ENCODE measurements at regions not wholly inside any gene's neighbourhood (a gene's known extent, or its start where the extent isn't known, plus 50 kb on each side); places are given as distances from the start of the nearest gene placed in this dataset.
"Not testable (repeated sequence)": the region's sequence is repeated elsewhere in the genome, so short reads cannot be mapped to it uniquely, and the experiment has no call there.

GRCh38 chr1:217135569-217135915, 412.3 kb upstream of the ESRRG start:
- H3K36me3 ChIP-seq, result no peaks in the 10 kb centered on the region
- no peak for DNase-seq
- intact Hi-C loops (cut with DNase I; ENCODE audit: low total_unique reads) (no loop called here), in situ Hi-C loops (cut with MboI; ENCODE audit: low pct_ligation_motif_present in 1 of 4, low pct_unique_long_range_greater_than_20kb in 1 of 4, low sequenced_read_pairs in 3 of 4) (no loop called here)
- 7% methylated on average over 32 of the region's 32 CpGs; no CpG with 5 or more reads in 1 of the 2 donors for WGBS, 2 donors (ENCODE audit: low coverage in 1 of 2)
- H3K27me3 ChIP-seq, result peaks cover 97% of the 10 kb centered on the region
- TF ChIP-seq EP300 (IDR thresholded peaks at IDR 0.05; ENCODE audit: low read depth) (no peak), POLR2A (IDR thresholded peaks at IDR 0.05) (no peak), CTCF (IDR thresholded peaks at IDR 0.05) (no peak), POLR2AphosphoS5 (IDR thresholded peaks at IDR 0.05) (no peak)
- H3K27ac ChIP-seq, result no peak overlapping the region
- H3K9me3 ChIP-seq, result no peaks in the 10 kb centered on the region
- peaks cover 0 to 43% (median 26%) of the 10 kb centered on the region in 4 donors for H3K4me1 ChIP-seq
- H3K4me3 ChIP-seq, result peak overlapping the region in 3 of 4 donors; percentile 28 to 62 (median 32)

GRCh38 chr1:217134857-217135568, 411.8 kb upstream of the ESRRG start:
- no peaks in the 10 kb centered on the region for H3K9me3 ChIP-seq
- in situ Hi-C loops (cut with MboI; ENCODE audit: low pct_ligation_motif_present in 1 of 4, low pct_unique_long_range_greater_than_20kb in 1 of 4, low sequenced_read_pairs in 3 of 4), result no loop called here
- no peaks in the 10 kb centered on the region for H3K36me3 ChIP-seq
- peaks cover 0 to 43% (median 26%) of the 10 kb centered on the region in 4 donors for H3K4me1 ChIP-seq
- TF ChIP-seq EP300 (IDR thresholded peaks at IDR 0.05; ENCODE audit: low read depth) (no peak), POLR2AphosphoS5 (IDR thresholded peaks at IDR 0.05) (no peak), CTCF (IDR thresholded peaks at IDR 0.05) (no peak), POLR2A (IDR thresholded peaks at IDR 0.05) (no peak)
- intact Hi-C loops (cut with DNase I; ENCODE audit: low total_unique reads), result no loop called here
- peak overlapping the region in 3 of 4 donors; percentile 28 to 62 (median 32) for H3K4me3 ChIP-seq
- no peak overlapping the region for H3K27ac ChIP-seq
- WGBS, 2 donors (ENCODE audit: low coverage in 1 of 2), result 0 to 6% methylated on average over 7 to 49 of the region's 49 CpGs
- H3K27me3 ChIP-seq, result peaks cover 95% of the 10 kb centered on the region
- no peak for DNase-seq

GRCh38 chr1:217133958-217134856, 411.0 kb upstream of the ESRRG start:
- TF ChIP-seq POLR2A (IDR thresholded peaks at IDR 0.05), result no peak
- TF ChIP-seq EP300 (IDR thresholded peaks at IDR 0.05; ENCODE audit: low read depth), result no peak
- TF ChIP-seq POLR2AphosphoS5 (IDR thresholded peaks at IDR 0.05), result no peak
- TF ChIP-seq CTCF (IDR thresholded peaks at IDR 0.05), result no peak
- Histone ChIP-seq H3K9me3 (no peaks in the 10 kb centered on the region), H3K4me3 (peak overlapping the region in 3 of 4 donors; percentile 28 to 62 (median 32)), H3K36me3 (no peaks in the 10 kb centered on the region), H3K27me3 (peaks cover 87% of the 10 kb centered on the region), H3K4me1 (peaks cover 0 to 40% (median 26%) of the 10 kb centered on the region in 4 donors), H3K27ac (no peak overlapping the region)
- WGBS, 2 donors (ENCODE audit: low coverage in 1 of 2), result 10% methylated on average over 53 of the region's 53 CpGs; no CpG with 5 or more reads in 1 of the 2 donors
- no peak for DNase-seq
- intact Hi-C loops (cut with DNase I; ENCODE audit: low total_unique reads) (no loop called here), in situ Hi-C loops (cut with MboI; ENCODE audit: low pct_ligation_motif_present in 1 of 4, low pct_unique_long_range_greater_than_20kb in 1 of 4, low sequenced_read_pairs in 3 of 4) (no loop called here)

GRCh38 chr1:217133092-217133491, 409.9 kb upstream of the ESRRG start:
- H3K4me3 ChIP-seq, result no peak overlapping the region
- 82 to 87% methylated on average over 20 of the region's 20 CpGs for WGBS, 2 donors (ENCODE audit: low coverage in 1 of 2)
- no peak overlapping the region for H3K27ac ChIP-seq
- no peaks in the 10 kb centered on the region for H3K36me3 ChIP-seq
- peaks cover 76% of the 10 kb centered on the region for H3K27me3 ChIP-seq
- H3K9me3 ChIP-seq, result no peaks in the 10 kb centered on the region
- no peak for DNase-seq
- no peak for TF ChIP-seq POLR2AphosphoS5 (IDR thresholded peaks at IDR 0.05)
- no peak for TF ChIP-seq EP300 (IDR thresholded peaks at IDR 0.05; ENCODE audit: low read depth)
- no peak for TF ChIP-seq CTCF (IDR thresholded peaks at IDR 0.05)
- no peak for TF ChIP-seq POLR2A (IDR thresholded peaks at IDR 0.05)
- in situ Hi-C loops (cut with MboI; ENCODE audit: low pct_ligation_motif_present in 1 of 4, low pct_unique_long_range_greater_than_20kb in 1 of 4, low sequenced_read_pairs in 3 of 4) (no loop called here), intact Hi-C loops (cut with DNase I; ENCODE audit: low total_unique reads) (no loop called here)
- H3K4me1 ChIP-seq, result peaks cover 0 to 37% (median 23%) of the 10 kb centered on the region in 4 donors

- intact Hi-C loops (cut with DNase I; ENCODE audit: low total_unique reads); H3K27me3 ChIP-seq; H3K27ac ChIP-seq; H3K4me3 ChIP-seq; in situ Hi-C loops (cut with MboI; ENCODE audit: low pct_ligation_motif_present in 1 of 4, low pct_unique_long_range_greater_than_20kb in 1 of 4, low sequenced_read_pairs in 3 of 4); DNase-seq; H3K4me1 ChIP-seq; H3K9me3 ChIP-seq; H3K36me3 ChIP-seq: not testable (repeated sequence)
- WGBS, 2 donors (ENCODE audit: low coverage in 1 of 2), result 87 to 100% methylated on average over 1 of the region's 1 CpG
These were observed 400.1 kb upstream of the ESRRG start for GRCh38 chr1:217123340-217123739.
